NCI-H774 (cell line): ENCODE measurements at regions not wholly inside any gene's neighbourhood (a gene's known extent, or its start where the extent isn't known, plus 50 kb on each side); places are given as distances from the start of the nearest gene placed in this dataset.
"Not testable (repeated sequence)": the region's sequence is repeated elsewhere in the genome, so short reads cannot be mapped to it uniquely, and the experiment has no call there.

Experiments used
- DNase-seq: peaks from one replicate; lab custom pipeline; 2025; lab: John Stamatoyannopoulos, UW

GRCh38 chr6:170018422-170018935, 267.1 kb downstream of the ERMARD start:
- no peak for DNase-seq

DNA sequence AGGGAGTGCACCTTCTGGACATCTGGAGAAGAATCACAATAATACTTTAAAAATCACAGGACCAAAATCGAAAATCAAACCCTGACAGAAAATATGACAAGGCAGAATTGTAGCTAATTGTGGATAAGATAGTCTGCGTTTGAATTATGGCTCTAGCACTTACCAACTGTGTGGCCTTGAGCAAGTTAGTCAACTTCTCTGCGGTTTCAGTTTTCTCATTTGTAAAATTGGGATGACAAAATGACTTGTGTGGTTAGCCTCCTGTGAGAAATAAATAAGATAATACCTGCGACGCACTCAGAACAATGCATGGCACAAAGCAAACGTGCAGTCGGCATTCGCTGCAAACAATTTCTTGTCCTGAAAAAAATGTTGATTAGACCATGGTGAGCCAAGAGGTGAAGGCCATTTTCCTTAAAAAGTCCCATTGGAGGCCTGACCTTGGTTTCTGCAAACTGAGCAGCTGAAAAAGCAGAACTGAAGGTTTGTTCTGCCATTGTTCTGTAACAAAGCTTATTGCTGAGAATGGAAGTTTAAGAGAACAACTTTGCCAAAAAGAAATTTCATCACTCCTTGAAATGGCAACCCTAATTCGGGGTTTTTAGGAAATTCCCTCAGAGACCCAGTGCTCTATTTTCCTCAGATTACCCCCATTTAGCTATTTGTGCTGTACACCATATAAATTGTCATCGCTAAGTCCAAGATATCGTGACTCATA, 266.3 kb downstream of the ERMARD start:
- DNase-seq = no peak

- DNase-seq = no peak
Measured at GRCh38 chr6:170013815-170014214, 262.4 kb downstream of the ERMARD start.

- DNase-seq = no peak
Measured at GRCh38 chr6:170012037-170012330, 260.6 kb downstream of the ERMARD start.

DNA sequence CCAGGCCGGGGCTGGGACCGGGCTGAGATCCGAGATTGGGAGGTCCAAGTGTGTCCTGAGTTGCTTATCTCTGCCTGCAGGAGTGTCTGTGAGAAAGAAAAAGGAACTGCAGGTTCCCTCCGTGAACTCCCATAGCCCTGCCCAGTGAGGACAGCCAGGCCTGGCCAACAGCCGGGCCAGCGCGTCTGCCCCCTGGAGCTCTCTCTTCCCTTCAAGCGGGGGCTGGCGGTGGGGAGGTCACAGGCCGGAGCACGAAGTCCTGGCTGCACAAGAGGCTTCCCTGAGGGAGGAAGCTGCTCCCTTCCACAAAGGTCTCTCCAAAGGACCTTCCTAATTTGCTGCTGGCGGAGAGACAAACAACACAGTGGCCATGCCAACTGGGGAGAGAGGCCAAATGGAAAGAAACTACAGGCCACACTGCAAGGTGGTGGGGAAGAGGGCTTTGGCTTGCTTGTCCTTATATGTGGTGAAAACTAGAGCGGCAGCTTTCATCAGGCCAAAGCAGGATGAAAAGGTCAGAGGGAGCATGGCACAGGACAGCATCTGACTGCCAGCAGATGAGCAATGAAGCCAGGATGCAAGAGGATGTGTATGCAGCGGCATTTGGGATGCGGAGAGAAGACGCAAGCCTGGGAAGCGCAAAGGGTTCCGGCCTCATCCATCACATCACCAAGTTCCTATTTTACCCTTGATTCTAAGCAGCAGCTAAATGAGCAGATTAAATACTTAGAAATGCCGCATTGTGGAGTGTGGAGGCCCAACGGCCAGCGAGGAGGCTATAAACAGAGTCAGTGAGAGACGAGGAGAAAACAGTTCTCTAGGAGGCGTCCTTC, 260.0 kb downstream of the ERMARD start:
- DNase-seq = no peak

DNA sequence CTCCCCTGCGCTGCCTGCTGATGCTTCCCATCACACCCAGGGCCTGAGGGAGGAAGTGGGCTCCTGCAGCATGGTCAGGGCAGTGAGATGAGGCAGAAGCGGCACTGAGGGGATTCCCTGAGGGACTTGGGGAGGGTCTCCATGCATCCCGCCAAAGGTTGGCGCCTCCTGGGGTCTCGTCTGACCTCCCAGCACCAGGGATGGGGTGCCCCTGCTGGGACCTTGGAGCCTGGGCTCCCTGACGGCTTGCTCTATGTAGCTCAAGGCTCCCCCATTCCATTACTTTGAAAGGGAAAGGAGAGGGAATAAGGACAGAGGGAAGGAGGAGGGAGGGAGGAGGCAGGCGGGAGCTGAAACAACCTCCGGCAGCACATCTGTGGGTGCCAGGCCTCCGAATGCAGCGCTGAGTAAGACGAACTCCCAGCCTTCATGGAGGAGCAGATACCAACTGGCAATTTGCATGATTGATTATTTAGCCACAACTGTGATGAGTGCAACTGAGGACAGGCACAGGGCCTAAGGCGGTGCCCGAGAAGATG, 259.3 kb downstream of the ERMARD start:
- no peak for DNase-seq

- no peak for DNase-seq
Measured at GRCh38 chr6:170008294-170008785, 256.9 kb downstream of the ERMARD start.

- DNase-seq = peak; percentile 38
Measured at GRCh38 chr6:170007468-170008293, 256.3 kb downstream of the ERMARD start.

DNA sequence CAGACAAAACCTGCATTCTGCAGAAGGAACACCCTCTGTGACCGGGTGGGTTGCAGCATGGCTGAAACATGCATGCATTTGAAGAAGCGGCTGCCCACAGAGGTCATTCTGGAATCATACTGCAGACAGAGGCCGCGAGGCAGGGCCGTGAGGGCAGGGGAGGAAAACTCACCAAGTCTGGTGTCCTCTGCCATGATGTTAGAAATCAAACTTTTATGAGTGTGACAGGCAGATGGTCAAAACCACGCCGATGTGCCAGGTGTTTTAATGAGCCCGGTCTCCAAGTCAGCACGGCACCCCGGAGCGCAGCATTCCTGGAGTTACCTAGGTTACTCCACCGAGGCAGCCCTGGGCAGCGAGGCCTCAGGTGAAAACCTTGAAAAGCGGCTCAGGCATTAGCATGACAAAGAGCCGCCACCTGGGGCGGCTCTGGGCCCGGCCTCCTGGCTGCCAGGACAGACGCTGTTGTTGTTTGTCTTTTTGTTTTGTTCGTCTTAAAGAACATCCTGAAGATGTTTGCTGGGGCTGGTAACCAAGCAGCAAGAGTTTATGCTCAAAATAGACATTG, 255.6 kb downstream of the ERMARD start:
- peak; percentile 95 for DNase-seq

DNA sequence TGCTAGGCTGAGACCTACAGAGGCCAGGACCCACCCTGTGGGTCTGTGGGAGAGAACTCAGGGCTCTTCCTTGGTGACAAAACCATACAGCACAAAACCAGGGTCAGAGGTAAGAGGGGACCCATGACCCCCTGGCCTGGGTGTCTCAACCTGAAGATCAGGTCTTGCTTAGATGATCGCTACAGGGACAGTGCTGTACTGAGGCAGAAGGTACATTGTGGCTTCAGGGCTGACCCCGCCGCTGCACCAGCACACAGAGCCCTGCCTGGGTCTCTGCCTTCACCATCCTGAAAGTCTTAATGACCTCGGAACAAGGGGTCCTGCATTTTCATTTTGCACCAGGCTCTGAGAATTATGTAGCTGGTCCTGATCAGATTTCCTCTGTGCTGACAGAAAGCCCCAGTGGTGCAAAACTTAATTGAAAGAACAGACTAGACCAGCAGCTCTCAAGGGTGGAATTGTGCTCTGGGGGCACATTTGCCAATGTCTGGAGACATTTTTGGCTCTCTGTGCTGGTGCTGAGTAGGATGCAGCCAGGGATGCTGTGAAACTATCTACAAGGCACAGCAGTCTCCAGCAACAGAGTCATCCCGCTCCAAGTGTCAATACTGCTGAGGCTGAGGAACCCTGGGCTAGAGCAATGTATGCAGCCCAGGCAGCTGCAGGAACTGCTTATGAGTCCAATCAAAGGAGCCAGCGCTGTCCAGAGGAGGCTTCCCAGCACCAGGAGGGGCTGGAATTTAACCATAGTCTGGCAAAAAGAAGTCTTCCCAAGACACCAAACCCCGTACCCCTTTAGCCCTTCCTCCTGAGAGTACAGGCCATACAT, 254.9 kb downstream of the ERMARD start:
- DNase-seq = no peak

GRCh38 chr6:170005665-170006064, 254.2 kb downstream of the ERMARD start:
- DNase-seq = no peak

GRCh38 chr6:170004585-170005210, 253.3 kb downstream of the ERMARD start:
- DNase-seq = no peak

- no peak for DNase-seq
Measured at GRCh38 chr6:170003451-170004160, 252.2 kb downstream of the ERMARD start.

DNA sequence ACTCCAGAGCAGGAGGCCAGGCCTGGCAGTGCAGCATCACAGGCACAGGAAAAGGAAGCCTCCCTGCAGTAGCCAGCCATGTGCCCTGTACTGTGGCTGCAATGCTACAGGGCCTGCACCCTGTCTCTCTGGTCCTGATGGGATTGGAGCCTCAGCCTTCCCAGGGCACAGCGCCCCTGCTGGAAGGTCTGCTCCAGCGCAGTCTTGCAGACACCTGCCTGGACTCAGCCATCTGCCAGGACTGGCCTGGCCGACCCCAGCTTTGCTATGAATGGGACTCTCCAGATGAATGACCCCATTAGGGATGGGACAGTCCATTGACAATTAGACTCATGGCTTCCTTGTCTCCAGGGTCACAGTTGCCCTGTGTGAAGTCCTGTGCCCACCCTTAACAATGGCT, 251.6 kb downstream of the ERMARD start:
- no peak for DNase-seq

GRCh38 chr6:170001782-170002181, 250.4 kb downstream of the ERMARD start:
- not testable (repeated sequence) for DNase-seq

DNA sequence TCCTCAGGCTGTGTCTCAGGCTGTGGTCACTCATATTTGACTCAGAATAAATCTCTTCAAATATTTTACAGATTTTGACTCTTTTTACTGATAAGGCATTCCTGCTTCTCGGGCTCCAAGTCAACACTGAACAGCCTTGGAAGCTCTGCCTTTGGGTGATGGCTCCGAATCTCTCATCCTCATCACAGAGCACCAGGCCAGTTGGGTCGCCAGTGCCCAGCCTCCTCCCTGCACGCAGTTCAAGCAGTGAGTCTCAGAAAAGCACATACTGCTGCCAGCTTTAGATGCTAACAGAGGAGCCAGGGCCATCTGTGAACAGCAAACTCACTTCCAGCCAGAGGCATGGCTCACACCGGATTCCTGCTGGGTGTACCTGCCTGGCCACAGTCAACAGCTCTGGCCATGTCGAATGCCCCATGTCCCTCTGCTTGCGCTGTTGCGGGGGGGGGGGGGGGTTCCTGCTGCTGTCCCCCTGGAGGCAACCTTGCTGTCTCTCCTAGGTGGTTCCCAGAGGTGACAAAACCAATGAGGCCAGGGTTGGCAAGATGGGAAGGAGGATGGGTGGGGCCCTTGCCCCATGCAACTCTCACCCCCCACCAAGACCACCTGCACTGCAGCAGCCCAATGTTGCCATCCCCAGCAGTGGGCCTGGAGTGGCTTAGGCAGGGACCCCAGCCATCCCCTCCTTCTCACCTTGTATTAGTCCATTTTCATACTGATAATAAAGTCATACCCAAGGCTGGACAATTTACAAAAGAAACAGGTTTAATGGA, 248.8 kb downstream of the ERMARD start:
- DNase-seq = no peak

DNA sequence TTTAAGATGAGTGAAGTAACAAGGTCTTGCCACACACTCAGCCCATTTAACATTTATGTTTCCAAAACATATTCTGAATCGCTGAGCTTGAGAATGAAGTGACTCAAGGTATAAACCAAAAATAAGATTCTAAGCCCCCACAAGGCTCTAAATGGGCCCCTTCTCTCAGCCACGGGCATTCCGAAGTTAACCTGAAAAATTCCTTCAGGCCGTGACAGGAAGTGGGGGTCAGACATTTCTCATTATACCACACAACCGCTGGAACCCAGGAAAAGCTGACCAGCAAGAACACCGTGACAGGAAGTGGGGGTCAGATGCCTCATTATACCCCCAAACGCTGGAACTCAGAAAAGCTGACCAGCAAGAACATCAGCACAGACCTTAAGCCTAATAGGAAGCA, 247.9 kb downstream of the ERMARD start:
- no peak for DNase-seq

DNA sequence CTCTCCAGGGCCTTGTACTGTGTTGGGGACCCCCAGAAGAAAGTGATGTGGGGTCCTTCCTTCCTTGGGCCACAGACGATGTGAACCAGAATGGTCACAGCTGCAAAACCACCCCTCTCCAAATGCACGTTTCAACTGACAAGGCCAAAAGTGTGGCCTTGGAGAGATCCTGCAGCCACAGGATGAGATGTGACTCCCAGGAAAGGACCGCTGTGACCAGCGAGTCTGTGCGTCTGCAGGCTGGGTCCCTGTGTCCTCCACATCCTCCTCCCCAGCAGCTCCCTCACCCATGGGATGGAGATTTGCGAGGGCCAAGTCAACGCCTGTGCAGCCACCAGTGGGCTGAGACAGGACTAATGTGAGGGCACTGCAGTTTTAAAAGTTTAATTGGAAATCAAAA, 247.0 kb downstream of the ERMARD start:
- DNase-seq = no peak

GRCh38 chr6:169997930-169998218, 246.5 kb downstream of the ERMARD start:
- no peak for DNase-seq
